Fibroblast of lung (primary cell): ENCODE measurements at regions not wholly inside any gene's neighbourhood (a gene's known extent, or its start where the extent isn't known, plus 50 kb on each side); places are given as distances from the start of the nearest gene placed in this dataset.

Experiments
- EZH2 ChIP-seq: IDR thresholded peaks from 2 replicates; pipeline ENCODE4 v1.5.1; 2012; ENCODE audit warnings: low read length, control low read depth, mild to moderate bottlenecking; ENCODE audit errors: missing control alignments
- TF ChIP-seq, protein P1 (sequence below), 2 donors: IDR thresholded peaks in 1 of 2; conservative IDR thresholded peaks in 1 of 2; 1 replicate in 1 of 2; 2 replicates in 1 of 2; pipeline ENCODE4 v1.5.1; 2011 to 2012; ENCODE audit warnings: low read length in 2 of 2, control low read depth in 1 of 2, inconsistent platforms in 1 of 2, low read depth in 1 of 2, mild to moderate bottlenecking in 1 of 2

DNA sequence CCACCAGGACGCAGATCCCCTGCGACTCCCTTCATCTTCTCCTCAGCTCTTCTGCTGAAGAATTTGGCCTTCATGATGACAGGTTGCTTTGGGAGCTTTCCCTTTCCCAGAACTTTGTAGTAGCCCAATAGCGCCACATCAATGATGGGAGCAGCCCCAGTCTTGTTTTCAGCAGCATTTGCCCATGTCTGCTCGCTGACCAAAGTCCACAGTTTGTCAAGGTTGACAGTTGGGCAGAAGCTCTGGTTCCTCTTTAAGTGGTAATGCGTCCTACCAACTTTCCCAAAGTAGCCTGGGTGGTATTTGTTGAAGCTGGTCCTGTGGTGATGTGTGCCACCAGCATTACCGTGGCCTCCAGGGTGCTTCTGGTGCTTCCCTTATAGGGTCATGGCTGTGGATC is 62.2 kb downstream of the GCNT4 start:
- TF ChIP-seq, protein P1, sequence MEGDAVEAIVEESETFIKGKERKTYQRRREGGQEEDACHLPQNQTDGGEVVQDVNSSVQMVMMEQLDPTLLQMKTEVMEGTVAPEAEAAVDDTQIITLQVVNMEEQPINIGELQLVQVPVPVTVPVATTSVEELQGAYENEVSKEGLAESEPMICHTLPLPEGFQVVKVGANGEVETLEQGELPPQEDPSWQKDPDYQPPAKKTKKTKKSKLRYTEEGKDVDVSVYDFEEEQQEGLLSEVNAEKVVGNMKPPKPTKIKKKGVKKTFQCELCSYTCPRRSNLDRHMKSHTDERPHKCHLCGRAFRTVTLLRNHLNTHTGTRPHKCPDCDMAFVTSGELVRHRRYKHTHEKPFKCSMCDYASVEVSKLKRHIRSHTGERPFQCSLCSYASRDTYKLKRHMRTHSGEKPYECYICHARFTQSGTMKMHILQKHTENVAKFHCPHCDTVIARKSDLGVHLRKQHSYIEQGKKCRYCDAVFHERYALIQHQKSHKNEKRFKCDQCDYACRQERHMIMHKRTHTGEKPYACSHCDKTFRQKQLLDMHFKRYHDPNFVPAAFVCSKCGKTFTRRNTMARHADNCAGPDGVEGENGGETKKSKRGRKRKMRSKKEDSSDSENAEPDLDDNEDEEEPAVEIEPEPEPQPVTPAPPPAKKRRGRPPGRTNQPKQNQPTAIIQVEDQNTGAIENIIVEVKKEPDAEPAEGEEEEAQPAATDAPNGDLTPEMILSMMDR (conservative IDR thresholded peaks at IDR 0.05 in 1 of 2, IDR thresholded peaks at IDR 0.05 in 1 of 2; ENCODE audit: low read depth in 1 of 2, low read length in 2 of 2) = no peak
- no peak for TF ChIP-seq EZH2
